OCI-LY7 (cell line): ENCODE measurements at regions not wholly inside any gene's neighbourhood (a gene's known extent, or its start where the extent isn't known, plus 50 kb on each side); places are given as distances from the start of the nearest gene placed in this dataset.

Experiments
- BruUV-seq: library from RNA; stranded (reverse); fragments of 400-500 nt; replicated peaks from 2 replicates; lab custom pipeline; 2021; lab: Mats Ljungman, UMichigan
- CTCF ChIA-PET: fragments of 300-600 bp; sonication (Branson Sonifier 250); formaldehyde crosslinking; loops from one replicate; lab custom pipeline; 2022; ENCODE audit warnings: antibody characterized with exemption; ENCODE audit not compliant: unreplicated experiment; lab: Charles Lee
- POLR2A ChIA-PET: fragments of 300-600 bp; sonication (Branson Sonifier 250); formaldehyde crosslinking; loops from one replicate; lab custom pipeline; 2022; ENCODE audit warnings: antibody characterized with exemption; lab: Charles Lee
- DNase-seq: peaks from one replicate; pipeline ENCODE4 v3.0.0-alpha.2; 2015; ENCODE audit warnings: low spot score
- H2AFZ ChIP-seq: fragments of 200-600 bp; sonication (generic), shearing (Covaris generic); 2 replicates; pipeline ENCODE4 v1.6.1; 2014; ENCODE audit warnings: mild to moderate bottlenecking, antibody characterized with exemption, low read length, moderate library complexity
- H3K27ac ChIP-seq: fragments of 200-600 bp; sonication (generic); 2 replicates; pipeline ENCODE4 v1.5.1; 2014; ENCODE audit warnings: mixed run types, low read depth, mild to moderate bottlenecking, moderate library complexity, low read length, inconsistent platforms; ENCODE audit not compliant: poor library complexity, severe bottlenecking
- H3K36me3 ChIP-seq: fragments of 200-600 bp; sonication (generic); 2 replicates; pipeline ENCODE4 v1.6.1; 2014; ENCODE audit warnings: mild to moderate bottlenecking, antibody characterized with exemption, low read length, moderate library complexity, mixed read lengths; ENCODE audit not compliant: insufficient read depth
- H3K4me1 ChIP-seq: fragments of 200-600 bp; sonication (generic); 2 replicates; pipeline ENCODE4 v1.5.1; 2014; ENCODE audit warnings: mild to moderate bottlenecking, low read length; ENCODE audit not compliant: insufficient read depth, poor library complexity, severe bottlenecking
- H3K4me2 ChIP-seq: fragments of 200-600 bp; sonication (generic); 2 replicates; pipeline ENCODE4 v1.6.1; 2014; ENCODE audit warnings: mild to moderate bottlenecking, low read length
- H3K4me3 ChIP-seq: fragments of 200-600 bp; sonication (generic); 2 replicates; pipeline ENCODE4 v1.5.1; 2014; ENCODE audit warnings: mild to moderate bottlenecking, low read depth, low read length; ENCODE audit not compliant: poor library complexity, severe bottlenecking
- H3K79me2 ChIP-seq: fragments of 200-600 bp; sonication (generic); 2 replicates; pipeline ENCODE4 v1.6.1; 2016; ENCODE audit warnings: low read depth, mild to moderate bottlenecking, low read length, moderate library complexity, mixed read lengths; ENCODE audit not compliant: insufficient read depth
- H3K9me2 ChIP-seq: fragments of 200-600 bp; sonication (generic); 2 replicates; pipeline ENCODE4 v1.6.1; 2016; ENCODE audit warnings: mild to moderate bottlenecking, low read length, mixed read lengths; ENCODE audit not compliant: insufficient read depth
- H3K9me3 ChIP-seq: fragments of 200-600 bp; sonication (generic); 2 replicates; pipeline ENCODE4 v1.6.1; 2014; ENCODE audit warnings: mild to moderate bottlenecking, mixed run types, low read length, mixed read lengths
- H4K20me1 ChIP-seq: fragments of 200-600 bp; sonication (generic); 2 replicates; pipeline ENCODE4 v1.6.1; 2014; ENCODE audit warnings: mild to moderate bottlenecking, antibody characterized with exemption, low read length, moderate library complexity, mixed read lengths; ENCODE audit not compliant: insufficient read depth
- CTCF ChIP-seq: fragments of 200-600 bp; sonication (generic); conservative IDR thresholded peaks from 2 replicates; pipeline ENCODE4 v1.5.1; 2014; ENCODE audit warnings: mild to moderate bottlenecking, antibody characterized with exemption, low read length, moderate library complexity, mixed read lengths
- EZH2phosphoT487 ChIP-seq: fragments of 200-600 bp; sonication (generic); IDR thresholded peaks from 2 replicates; pipeline ENCODE4 v1.6.1; 2018; ENCODE audit warnings: low read depth, borderline replicate concordance, mild to moderate bottlenecking, mixed run types, antibody characterized with exemption, low read length, moderate library complexity, mixed read lengths
- intact Hi-C: fragments of 100-400 bp; cut with micrococcal nuclease; formaldehyde crosslinking; loops from one replicate; pipeline ENCODE4 v1.10.0; 2022; ENCODE audit not compliant: unreplicated experiment

DNA sequence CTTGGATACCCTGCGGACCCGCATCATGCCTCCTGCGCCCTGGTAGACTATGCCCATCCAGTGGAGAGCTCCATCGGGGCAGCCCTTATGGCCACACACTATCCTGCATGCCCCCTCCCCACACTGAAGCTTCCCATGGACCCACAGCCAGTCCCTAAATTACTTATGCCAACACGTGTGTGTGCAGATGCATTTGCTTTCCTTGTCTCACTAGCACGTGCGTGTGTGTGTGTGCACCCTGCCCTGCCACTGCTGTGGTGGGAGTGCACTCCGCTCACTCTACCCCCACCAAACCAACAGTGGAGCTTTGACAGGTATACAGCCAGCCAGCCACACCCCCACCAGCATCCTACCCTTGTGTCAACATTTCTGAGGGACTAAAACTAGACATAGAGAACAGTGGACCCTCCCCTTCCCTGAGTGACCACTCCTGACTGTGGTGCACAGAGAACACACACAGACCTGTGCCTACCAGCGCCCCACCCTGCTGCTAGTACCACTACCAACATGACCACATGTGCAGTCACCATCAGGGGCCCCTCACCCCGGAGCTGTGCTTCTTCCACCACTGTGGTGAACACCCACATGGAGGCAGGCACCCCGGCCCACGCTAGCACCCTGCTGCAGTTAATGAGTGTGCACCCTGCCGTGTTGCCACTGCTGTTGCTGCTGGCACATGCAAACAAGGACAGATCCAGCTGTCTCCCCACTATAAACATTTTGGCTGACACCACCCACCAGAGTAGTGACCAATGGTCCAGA, 310.8 kb downstream of the GABRB3 start:
- CTCF ChIA-PET = no interaction called here
- TF ChIP-seq EZH2phosphoT487 = no peak
- TF ChIP-seq CTCF = no peak
- no peaks in the 10 kb centered on the region for H3K9me3 ChIP-seq

DNA sequence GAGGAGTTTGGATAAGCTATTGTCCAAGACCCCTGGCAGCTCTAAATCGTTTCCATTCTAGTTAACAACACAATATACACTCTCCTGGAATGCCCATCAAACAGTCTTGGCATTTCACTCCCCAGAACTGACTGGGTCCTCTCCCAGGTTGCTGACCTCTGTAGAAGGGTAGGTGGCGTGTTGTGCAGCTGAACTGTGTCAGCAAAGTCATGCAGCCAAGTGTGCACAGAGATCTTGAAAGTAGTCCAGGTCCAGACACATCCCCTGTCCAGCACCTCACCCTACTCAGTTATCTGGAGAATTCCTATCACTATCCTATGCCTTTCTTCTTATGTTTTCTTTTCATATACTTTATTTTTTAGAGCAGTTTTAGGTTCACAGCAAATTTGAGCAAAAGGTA, 312.7 kb downstream of the GABRB3 start:
- no peak for TF ChIP-seq CTCF
- no peak for TF ChIP-seq EZH2phosphoT487
- Histone ChIP-seq H4K20me1 (no peaks in the 10 kb centered on the region), H3K4me1 (no peaks in the 10 kb centered on the region), H3K9me2 (no peaks in the 10 kb centered on the region), H3K27ac (no peak overlapping the region), H3K36me3 (no peaks in the 10 kb centered on the region), H3K9me3 (no peaks in the 10 kb centered on the region), H3K4me3 (no peak overlapping the region), H3K4me2 (no peak overlapping the region), H2AFZ (no peak overlapping the region), H3K79me2 (no peaks in the 10 kb centered on the region)
- CTCF ChIA-PET = no interaction called here
- POLR2A ChIA-PET = interaction anchor here (0.6 to 1.8 kb wide), 2 partner anchors 11 to 30 kb away, joined by 3 to 6 read pairs; no protein-coding TSS in a partner anchor
- intact Hi-C loops = no loop called here
- no TSS peak for BruUV-seq
- no peak for DNase-seq

More for the DNA sequence above, 310.8 kb downstream of the GABRB3 start:
- DNase-seq = no peak
- H3K4me2 ChIP-seq = no peak overlapping the region
- H3K9me2 ChIP-seq = no peaks in the 10 kb centered on the region
- no peaks in the 10 kb centered on the region for H3K4me1 ChIP-seq
- POLR2A ChIA-PET = interaction anchor here (0.6 kb wide), 1 partner anchor 221 kb away, joined by 3 read pairs; no protein-coding TSS in a partner anchor
- H3K36me3 ChIP-seq = no peaks in the 10 kb centered on the region
- no TSS peak for BruUV-seq
- intact Hi-C loops = no loop called here
- no peaks in the 10 kb centered on the region for H3K79me2 ChIP-seq
- H4K20me1 ChIP-seq = no peaks in the 10 kb centered on the region
- H3K4me3 ChIP-seq = no peak overlapping the region
- H2AFZ ChIP-seq = no peak overlapping the region
- no peak overlapping the region for H3K27ac ChIP-seq

GRCh38 chr15:26455828-26456227, 317.0 kb downstream of the GABRB3 start:
- no TSS peak for BruUV-seq

More at GRCh38 chr15:26455828-26456227, 317.0 kb downstream of the GABRB3 start:
- ChIA-PET CTCF (no interaction called here), POLR2A (no interaction called here)
- intact Hi-C loops = no loop called here
- Histone ChIP-seq H3K9me2 (no peaks in the 10 kb centered on the region), H2AFZ (no peak overlapping the region), H3K9me3 (no peaks in the 10 kb centered on the region), H4K20me1 (no peaks in the 10 kb centered on the region), H3K4me3 (no peak overlapping the region), H3K27ac (no peak overlapping the region), H3K79me2 (no peaks in the 10 kb centered on the region), H3K4me2 (no peak overlapping the region), H3K36me3 (no peaks in the 10 kb centered on the region), H3K4me1 (no peaks in the 10 kb centered on the region)
- no peak for DNase-seq
- TF ChIP-seq CTCF (no peak), EZH2phosphoT487 (no peak)
